Liver (tissue), 3 donors: ENCODE measurements at regions not wholly inside any gene's neighbourhood (a gene's known extent, or its start where the extent isn't known, plus 50 kb on each side); places are given as distances from the start of the nearest gene placed in this dataset.

Experiments
- CTCF ChIP-seq: fragments of 150-350 bp; IDR thresholded peaks from 2 replicates; pipeline ENCODE4 v1.5.1; 2017; ENCODE audit warnings: improper control_type of control experiment, low read depth, low read length; ENCODE audit not compliant: missing input control
- EGR1 ChIP-seq, 2 donors: IDR thresholded peaks; 2 replicates each; pipeline ENCODE4 v1.6.1; 2016 to 2018; ENCODE audit warnings: antibody characterized with exemption in 2 of 2, low read depth in 2 of 2
- FOXA1 ChIP-seq: IDR thresholded peaks from 2 replicates; pipeline ENCODE4 v1.6.1; 2016; ENCODE audit warnings: antibody characterized with exemption
- HNF4A ChIP-seq, 2 donors: conservative IDR thresholded peaks; 2 replicates each; pipeline ENCODE4 v1.6.1; 2016; ENCODE audit warnings: antibody characterized with exemption in 2 of 2, mild to moderate bottlenecking in 2 of 2
- RAD21 ChIP-seq, 2 donors: IDR thresholded peaks; 2 replicates each; pipeline ENCODE4 v1.6.1; 2016; ENCODE audit warnings: antibody characterized with exemption in 2 of 2, mild to moderate bottlenecking in 2 of 2
- SP1 ChIP-seq: IDR thresholded peaks from 2 replicates; pipeline ENCODE4 v1.6.1; 2018; ENCODE audit warnings: antibody characterized with exemption, mild to moderate bottlenecking
- TAF1 ChIP-seq: conservative IDR thresholded peaks from 2 replicates; pipeline ENCODE4 v1.6.1; 2016; ENCODE audit warnings: antibody characterized with exemption, mild to moderate bottlenecking
- YY1 ChIP-seq: IDR thresholded peaks from 2 replicates; pipeline ENCODE4 v1.6.1; 2016; ENCODE audit warnings: antibody characterized with exemption, mild to moderate bottlenecking
- TF ChIP-seq, protein P1 (sequence below): IDR thresholded peaks from 2 replicates; pipeline ENCODE4 v1.6.1; 2016; ENCODE audit warnings: antibody characterized with exemption
- TF ChIP-seq, protein P2 (sequence below): IDR thresholded peaks from 2 replicates; pipeline ENCODE4 v1.6.1; 2016; ENCODE audit warnings: antibody characterized with exemption
- TF ChIP-seq, protein P3 (sequence below): IDR thresholded peaks from 2 replicates; pipeline ENCODE4 v1.6.1; 2016; ENCODE audit warnings: antibody characterized with exemption
- TF ChIP-seq, protein P4 (sequence below): IDR thresholded peaks from 2 replicates; pipeline ENCODE4 v1.6.1; 2016; ENCODE audit warnings: antibody characterized with exemption, mild to moderate bottlenecking
- donor health status: healthy.
- donor health status: healthy.

DNA sequence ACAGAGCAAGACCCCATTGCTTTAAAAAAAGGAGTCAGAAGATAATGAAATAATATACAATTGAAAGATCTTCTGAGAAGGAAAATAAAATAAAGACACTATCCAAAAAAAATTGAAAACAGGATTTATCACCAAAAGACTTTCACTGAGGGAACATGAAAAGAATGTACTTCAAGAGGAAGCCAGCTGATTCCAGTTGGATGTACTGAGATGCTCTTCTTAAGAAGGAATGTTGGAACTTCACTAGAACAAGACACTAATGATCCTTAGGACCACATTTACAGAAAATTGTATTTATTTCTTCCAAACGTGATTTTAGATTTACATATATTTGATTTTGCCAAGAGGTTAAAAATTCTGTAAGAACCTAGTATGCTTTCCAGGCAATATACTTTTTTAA, 65.6 kb upstream of the CNOT2 start:
- no peak for TF ChIP-seq RAD21 (IDR thresholded peaks at IDR 0.05)
- no peak for TF ChIP-seq CTCF
- no peak for TF ChIP-seq YY1
- TF ChIP-seq, protein P1, sequence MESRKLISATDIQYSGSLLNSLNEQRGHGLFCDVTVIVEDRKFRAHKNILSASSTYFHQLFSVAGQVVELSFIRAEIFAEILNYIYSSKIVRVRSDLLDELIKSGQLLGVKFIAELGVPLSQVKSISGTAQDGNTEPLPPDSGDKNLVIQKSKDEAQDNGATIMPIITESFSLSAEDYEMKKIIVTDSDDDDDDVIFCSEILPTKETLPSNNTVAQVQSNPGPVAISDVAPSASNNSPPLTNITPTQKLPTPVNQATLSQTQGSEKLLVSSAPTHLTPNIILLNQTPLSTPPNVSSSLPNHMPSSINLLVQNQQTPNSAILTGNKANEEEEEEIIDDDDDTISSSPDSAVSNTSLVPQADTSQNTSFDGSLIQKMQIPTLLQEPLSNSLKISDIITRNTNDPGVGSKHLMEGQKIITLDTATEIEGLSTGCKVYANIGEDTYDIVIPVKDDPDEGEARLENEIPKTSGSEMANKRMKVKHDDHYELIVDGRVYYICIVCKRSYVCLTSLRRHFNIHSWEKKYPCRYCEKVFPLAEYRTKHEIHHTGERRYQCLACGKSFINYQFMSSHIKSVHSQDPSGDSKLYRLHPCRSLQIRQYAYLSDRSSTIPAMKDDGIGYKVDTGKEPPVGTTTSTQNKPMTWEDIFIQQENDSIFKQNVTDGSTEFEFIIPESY: no peak
- TF ChIP-seq SP1: no peak
- TF ChIP-seq, protein P2, sequence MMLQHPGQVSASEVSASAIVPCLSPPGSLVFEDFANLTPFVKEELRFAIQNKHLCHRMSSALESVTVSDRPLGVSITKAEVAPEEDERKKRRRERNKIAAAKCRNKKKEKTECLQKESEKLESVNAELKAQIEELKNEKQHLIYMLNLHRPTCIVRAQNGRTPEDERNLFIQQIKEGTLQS: no peak
- no peak for TF ChIP-seq HNF4A (conservative IDR thresholded peaks at IDR 0.05)
- TF ChIP-seq, protein P3, sequence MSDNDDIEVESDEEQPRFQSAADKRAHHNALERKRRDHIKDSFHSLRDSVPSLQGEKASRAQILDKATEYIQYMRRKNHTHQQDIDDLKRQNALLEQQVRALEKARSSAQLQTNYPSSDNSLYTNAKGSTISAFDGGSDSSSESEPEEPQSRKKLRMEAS: no peak
- no peak for TF ChIP-seq FOXA1
- TF ChIP-seq, protein P4, sequence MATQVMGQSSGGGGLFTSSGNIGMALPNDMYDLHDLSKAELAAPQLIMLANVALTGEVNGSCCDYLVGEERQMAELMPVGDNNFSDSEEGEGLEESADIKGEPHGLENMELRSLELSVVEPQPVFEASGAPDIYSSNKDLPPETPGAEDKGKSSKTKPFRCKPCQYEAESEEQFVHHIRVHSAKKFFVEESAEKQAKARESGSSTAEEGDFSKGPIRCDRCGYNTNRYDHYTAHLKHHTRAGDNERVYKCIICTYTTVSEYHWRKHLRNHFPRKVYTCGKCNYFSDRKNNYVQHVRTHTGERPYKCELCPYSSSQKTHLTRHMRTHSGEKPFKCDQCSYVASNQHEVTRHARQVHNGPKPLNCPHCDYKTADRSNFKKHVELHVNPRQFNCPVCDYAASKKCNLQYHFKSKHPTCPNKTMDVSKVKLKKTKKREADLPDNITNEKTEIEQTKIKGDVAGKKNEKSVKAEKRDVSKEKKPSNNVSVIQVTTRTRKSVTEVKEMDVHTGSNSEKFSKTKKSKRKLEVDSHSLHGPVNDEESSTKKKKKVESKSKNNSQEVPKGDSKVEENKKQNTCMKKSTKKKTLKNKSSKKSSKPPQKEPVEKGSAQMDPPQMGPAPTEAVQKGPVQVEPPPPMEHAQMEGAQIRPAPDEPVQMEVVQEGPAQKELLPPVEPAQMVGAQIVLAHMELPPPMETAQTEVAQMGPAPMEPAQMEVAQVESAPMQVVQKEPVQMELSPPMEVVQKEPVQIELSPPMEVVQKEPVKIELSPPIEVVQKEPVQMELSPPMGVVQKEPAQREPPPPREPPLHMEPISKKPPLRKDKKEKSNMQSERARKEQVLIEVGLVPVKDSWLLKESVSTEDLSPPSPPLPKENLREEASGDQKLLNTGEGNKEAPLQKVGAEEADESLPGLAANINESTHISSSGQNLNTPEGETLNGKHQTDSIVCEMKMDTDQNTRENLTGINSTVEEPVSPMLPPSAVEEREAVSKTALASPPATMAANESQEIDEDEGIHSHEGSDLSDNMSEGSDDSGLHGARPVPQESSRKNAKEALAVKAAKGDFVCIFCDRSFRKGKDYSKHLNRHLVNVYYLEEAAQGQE: no peak
- no peak for TF ChIP-seq TAF1
- TF ChIP-seq EGR1 (IDR thresholded peaks at IDR 0.05; ENCODE audit: low read depth in 2 of 2): no peak
